GM18873 (cell line): ENCODE measurements at regions not wholly inside any gene's neighbourhood (a gene's known extent, or its start where the extent isn't known, plus 50 kb on each side); places are given as distances from the start of the nearest gene placed in this dataset.
"Not testable (repeated sequence)": the region's sequence is repeated elsewhere in the genome, so short reads cannot be mapped to it uniquely, and the experiment has no call there.

Source experiments
- ATAC-seq: cut with Tn5 transposase; IDR thresholded peaks from one replicate; pipeline ENCODE4 v1.9.1; 2021; ENCODE audit warnings: mild to moderate bottlenecking, moderate library complexity, moderate number of reproducible peaks; ENCODE audit not compliant: unreplicated experiment, low FRiP score

DNA sequence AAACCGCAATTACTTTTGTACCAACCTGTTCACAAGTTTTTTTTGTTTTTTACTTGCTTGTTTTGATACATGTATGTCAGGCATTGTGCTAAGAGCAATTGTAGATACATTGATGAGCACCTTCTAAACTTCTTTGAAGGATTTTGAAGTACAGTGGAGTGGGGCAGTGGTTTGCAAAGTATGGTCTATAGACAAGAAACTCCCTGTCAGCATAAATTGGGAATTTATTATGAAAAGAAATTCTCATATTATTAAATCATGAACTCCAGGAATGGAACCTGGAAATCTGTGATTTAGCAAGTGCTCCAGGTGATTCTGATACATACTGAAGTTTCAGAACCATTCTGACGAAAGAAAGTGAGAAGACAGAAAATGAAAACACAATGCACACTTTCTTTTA lies 733.4 kb downstream of the C4orf33 start:
- no peak for ATAC-seq

DNA sequence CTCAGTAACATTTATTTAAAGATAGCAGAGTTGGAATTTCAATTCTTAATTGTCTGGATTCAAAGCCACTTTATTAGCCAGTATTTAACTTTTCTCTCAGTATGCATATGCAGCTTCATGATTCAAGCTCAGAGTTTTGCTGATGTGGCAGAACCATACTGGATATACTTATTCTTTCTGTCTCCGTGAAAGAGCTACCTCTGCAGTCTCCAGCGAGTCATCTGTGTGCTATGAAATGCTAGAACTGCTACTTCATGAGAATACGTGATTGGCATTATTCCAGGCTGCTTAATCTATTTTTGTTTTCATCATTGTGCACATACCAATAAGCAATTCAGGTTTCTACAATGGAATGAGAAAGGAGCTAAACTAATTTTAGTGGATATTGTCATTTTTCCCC lies 743.7 kb downstream of the C4orf33 start:
- no peak for ATAC-seq

DNA sequence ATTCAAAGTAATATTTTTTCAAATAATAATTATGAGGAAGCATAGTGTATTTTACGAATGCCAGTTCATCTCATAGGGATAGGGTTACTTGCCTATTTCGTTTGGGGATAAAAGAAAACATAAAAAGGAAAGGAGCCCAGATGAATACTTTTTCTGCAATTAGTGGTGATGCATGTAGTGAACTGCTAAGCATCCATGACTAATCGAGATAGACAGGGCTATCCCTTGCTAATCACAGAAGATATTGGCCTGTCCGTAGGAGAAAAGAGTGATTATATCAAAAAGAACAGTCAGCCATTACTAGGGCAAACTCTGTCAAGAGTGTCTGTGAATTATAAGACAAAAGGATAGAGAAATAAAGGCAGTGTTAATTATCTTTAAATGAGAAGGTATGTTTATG lies 746.1 kb downstream of the C4orf33 start:
- no peak for ATAC-seq

DNA sequence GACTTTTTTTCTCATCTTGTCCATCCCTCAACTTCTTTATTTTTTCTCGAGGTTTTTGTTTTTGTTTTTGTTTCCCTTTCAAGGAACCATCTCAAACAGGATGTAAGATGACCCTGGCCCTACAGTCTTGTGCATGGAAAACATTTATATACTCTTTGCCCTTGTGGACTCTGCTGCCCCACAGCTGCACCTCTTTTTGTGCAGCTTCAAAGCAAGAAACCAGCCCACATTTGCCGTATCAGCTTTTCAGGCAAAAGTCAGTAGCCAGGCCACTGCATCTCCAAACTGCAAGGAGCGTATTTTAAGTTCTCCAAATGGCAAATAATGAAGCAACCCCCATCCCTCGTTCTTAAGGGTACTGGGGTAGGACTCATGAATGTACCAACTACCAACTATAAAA lies 756.5 kb downstream of the C4orf33 start:
- no peak for ATAC-seq

DNA sequence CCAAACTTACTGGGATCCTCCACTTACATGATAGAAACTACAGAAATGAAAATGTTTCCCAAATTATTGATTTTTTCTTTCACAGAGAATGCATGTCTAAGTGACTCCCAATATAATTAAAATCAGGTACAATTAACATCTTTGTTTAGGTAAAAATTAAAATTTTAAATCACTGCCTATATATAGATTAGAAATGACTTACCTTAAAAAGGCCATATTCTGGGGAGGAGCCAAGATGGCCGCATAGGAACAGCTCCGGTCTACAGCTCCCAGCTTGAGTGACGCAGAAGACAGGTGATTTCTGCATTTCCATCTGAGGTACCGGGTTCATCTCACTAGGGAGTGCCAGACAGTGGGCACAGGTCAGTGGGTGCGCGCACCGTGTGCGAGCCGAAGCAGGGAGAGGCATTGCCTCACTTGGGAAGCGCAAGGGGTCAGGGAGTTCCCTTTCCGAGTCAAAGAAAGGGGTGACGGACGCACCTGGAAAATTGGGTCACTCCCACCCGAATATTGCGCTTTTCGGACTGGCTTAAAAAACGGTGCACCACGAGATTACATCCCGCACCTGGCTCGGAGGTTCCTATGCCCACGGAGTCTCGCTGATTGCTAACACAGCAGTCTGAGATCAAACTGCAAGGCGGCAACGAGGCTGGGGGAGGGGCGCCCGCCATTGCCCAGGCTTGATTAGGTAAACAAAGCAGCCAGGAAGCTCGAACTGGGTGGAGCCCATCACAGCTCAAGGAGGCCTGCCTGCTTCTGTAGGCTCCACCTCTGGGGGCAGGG lies 757.9 kb downstream of the C4orf33 start:
- ATAC-seq, result not testable (repeated sequence)

DNA sequence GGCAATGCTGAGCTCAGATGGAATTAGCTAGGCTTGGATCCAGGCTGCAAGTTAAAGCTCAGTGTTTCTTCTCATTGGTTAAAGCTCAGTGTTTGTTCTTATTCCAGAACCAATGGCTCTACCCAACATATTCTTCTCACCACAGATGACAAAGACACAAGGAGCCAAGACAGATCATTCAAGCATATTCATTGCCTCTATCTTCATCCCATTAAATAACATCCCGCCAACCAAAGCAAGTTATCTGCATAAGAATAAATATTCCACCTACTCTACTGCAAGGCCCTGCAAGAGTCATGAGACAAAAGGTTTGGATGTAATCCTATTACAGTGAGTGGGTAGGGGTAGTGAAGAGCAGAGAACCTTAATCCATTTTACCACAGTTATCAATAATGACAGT lies 766.5 kb downstream of the C4orf33 start:
- ATAC-seq, result no peak

DNA sequence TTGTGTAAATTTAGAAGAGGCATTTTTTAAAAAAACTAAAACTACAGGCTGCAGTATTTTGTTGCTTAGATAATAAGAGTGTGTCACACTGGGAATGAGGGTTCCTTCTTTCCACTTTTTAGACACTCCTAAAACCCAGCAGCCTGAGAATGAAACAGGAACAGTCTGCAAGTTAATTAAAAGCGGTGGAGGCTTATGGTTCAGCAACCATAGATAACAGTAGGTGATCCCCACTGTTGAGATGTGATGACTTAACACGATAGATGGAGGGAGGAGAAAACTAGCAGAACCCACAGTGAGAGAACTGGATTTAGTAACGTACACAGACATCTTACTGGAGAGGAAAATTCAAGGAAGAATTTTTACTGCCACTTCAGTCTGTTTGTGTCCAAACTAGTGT lies 767.3 kb downstream of the C4orf33 start:
- ATAC-seq, result no peak

DNA sequence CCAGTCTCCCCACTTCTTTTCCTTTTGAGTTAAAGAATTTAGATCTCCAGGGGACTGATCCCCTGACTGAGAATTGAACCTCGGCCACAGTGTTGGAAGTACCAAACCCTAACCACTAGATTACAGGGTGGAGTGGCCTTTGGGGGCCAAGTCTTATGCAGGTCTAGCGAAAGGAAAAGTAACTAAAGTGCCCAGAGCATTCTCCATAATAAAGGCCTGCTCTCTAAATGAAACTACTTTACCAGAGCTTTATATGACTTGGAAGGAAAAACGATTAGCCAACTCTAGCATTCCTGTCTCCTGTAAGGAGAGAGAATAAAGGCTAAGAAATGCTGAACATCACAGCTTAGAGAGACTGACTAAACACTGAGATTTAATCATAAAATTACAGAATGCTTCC lies 788.0 kb downstream of the C4orf33 start:
- no peak for ATAC-seq

DNA sequence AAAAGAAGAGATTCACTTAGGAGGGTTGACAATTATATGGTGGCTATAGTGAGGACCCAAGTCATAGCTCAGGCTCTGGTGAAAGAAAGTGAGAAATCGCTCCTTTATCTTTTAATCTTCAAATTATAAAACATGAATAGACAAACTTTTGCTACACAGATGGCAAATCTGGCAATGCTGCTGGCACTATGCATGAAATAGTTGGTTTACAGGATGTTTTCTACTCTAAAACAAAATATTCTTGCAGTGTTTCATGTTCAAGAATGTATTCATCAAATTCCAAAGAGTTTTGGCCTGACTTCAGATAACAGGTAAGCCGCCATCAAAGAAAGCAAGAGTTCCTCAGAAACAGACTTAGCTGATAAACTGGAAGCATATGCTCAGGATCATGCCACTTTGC lies 801.2 kb downstream of the C4orf33 start:
- no peak for ATAC-seq

DNA sequence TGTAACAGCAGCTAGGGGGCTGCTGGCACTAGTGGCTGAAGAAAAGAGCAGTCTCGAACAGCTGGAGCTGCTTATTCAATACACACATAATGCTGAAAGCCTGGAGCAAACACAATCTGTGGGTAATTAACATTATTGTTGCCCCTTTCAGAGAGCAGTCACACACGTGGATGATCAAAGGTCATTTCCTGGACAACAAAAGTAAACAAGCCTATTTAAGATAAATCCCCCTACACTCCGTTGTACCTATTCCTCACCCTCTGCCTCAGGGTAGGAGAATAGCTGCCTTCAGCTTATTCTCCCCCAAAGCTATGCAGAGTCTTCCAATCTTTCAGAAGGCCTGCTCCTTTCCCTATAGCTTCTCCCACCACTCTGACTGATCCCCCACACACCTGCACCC lies 803.9 kb downstream of the C4orf33 start:
- ATAC-seq, result no peak

DNA sequence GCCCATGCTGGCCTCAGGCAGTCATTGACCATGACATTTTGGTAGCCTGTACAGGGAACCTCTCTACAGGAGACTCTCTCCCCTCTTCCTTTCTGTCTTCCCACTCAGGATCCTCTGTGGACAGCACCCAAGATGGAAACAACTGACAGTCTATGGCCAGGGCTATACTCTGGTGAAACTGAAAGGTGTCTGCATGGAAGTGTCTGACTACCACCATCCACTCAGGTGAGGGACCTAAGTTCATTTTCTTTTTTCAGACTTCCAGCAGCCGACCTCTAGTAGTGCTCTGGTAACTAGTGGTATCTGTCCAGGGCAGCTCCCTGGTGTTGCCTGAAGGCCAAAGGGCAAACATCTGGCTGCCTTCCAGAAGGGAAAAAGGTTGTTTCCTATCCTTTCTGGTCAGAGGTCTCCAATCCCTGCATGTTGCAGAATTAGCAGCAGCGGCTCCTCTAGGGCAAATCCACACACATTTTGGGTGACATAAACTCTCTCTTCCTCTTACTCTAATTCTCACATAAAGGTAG lies 804.5 kb downstream of the C4orf33 start:
- ATAC-seq, result no peak

DNA sequence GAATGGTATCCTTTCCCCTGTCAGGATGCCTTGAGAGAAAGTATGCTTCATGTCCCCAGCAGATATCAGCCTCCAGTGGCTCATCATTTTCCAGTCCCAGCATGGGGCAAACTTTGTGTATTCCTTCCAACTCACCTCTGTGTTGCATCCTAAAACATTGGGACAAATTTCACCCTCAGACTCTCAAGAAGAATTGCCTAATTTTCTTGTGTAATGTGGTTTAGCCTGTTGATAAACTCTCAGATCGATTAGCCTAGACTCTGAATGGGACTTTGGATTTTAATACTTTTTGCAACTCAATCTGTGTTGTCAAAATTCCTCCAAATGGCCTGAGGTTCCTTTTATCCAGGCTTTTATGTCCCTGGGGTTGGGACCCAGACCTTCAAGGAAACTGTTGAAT lies 805.3 kb downstream of the C4orf33 start:
- ATAC-seq, result no peak

DNA sequence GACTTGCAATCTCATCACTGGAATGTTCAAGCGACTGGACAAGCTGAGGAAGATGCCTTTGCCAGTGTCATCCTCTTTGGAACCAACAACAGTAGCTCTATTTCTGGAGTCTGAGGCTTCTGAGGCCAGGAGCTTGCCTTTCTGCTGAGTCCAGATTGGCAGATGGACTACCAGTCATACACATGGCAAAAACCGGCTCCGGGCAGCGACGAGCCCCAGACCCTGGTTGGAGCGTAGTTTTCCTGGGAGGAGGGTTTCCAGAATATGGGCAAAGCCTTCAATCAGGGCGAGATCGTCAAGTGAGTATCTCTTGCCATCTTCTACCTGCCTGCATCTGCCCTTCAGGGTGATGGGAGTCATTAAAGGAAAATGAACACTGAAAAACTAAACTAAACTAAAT lies 807.9 kb downstream of the C4orf33 start:
- no peak for ATAC-seq

DNA sequence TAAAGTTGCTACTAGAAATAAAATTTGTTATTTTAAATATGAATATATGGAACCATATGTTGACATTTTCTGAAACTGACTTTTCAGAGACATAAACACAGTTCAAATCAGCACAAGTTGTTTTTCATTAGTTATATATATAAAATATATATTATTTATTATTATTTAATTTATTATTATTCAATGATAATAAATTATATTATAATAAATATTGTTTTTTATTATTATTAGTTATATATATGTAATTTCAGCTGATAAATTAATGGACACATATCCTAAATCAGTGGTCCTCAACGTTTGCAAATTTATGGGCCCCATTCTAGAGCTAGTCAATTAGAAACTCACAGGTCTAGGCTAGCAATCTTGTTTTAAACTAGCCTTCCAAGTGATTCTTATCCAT lies 809.3 kb downstream of the C4orf33 start:
- no peak for ATAC-seq

DNA sequence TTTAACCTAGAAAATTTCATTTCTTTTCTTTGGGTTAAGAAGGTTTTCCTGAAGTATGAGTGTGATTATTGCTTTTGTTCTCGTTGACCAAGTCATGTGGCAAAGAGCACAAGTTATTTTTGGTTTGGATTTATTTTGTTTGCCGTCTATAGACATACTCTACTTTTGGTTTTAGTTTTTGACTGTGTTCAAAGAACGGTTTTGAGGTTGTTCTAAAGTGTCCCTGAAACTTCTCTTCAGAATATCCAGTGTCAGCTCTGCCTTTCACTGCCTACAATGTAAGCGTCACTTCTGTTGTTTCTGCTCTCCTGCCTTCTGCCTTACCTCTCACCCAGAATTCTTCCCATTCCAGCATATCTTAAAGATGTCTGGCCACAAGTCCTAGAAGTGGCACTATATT lies 812.2 kb downstream of the C4orf33 start:
- no peak for ATAC-seq

DNA sequence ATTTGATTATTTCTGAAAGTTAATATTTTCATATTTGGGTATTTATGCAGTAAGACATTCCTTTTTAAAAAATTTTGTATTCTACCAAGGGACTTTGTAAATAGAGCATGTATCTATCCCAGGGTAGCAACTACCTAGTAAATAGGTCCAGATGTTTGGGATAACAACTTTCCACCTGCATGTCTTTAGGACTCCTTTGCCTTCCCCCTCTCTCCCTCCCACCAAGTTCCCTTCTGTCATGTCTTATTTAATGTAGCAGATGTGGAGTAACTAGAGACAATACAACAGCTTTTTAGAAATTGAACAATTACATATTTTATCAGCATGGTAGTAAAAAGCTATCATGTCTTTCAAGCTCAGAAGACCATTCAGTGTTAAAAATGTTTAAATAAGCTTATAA lies 821.0 kb downstream of the C4orf33 start:
- no peak for ATAC-seq

DNA sequence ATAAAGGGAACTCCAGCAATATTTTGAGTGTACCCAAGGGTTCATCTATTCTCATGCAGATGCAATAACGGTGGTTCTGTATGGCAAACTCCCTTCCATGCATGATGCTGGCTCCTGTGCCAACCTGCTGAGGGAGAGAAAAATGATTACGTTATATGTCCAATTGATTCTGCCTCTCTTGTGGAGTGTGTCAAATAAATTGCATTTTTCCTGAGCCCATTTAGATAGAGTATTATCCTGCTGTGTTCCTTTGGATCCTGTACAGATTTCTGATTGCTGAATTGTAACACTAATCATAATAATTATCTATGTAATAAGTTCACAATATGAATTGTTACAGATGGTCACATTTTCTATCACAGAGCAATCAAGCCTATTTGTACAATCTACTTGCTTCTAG lies 821.7 kb downstream of the C4orf33 start:
- no peak for ATAC-seq

DNA sequence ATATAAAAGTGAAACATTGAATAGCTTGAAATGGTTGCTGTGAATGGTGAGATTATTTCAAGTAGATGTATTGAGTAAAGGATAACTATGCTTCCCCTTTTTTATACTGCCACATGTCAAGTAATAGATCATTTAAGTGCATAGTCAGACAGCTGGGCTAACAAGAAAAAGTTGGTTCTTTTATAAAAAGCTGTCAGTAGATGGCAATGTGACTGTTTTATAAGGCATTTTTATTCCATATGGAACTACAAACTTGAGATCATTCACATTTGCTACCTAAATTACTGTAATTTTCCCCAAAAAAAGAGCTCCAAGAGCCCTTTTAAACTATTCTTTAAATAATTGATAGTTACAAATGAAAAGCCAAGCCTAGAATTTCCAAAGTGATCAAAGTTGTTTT lies 831.0 kb downstream of the C4orf33 start:
- ATAC-seq, result no peak

DNA sequence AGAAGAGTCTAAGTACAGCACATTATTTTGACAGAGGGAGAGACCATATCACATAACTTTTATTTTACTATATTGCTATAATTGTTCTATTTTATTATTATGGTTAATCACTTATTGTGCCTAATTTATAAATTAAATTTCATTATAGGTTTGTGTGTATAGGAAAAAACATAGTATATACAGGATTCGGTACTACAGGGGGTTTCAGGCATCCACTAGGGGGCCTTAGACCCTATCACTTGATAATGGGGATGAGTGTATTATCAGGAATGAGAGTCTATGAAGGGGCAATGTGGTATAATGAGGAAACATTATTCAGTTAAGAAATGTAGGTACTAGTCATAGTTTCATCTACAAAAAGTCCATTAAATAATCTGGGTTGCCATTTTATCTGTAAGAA lies 833.1 kb downstream of the C4orf33 start:
- no peak for ATAC-seq

DNA sequence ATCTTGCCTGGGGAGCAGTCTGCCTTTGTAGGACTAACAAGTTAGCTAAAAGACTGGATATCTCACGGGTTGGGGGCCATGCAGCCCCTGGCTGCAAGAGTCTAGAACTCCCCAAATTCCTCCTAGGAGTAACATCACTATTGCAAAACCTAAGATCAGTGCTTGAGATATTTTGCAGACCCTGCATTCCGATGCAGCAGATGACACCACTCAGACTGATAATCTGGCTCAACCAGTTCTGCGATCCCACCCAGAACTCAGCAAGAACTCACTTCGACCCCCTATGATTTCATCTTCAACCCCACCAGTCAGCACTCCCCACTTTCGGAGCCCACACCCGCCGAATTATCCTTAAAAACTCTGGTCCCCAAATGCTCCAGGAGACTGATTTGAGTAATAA lies 834.0 kb downstream of the C4orf33 start:
- ATAC-seq, result no peak

DNA sequence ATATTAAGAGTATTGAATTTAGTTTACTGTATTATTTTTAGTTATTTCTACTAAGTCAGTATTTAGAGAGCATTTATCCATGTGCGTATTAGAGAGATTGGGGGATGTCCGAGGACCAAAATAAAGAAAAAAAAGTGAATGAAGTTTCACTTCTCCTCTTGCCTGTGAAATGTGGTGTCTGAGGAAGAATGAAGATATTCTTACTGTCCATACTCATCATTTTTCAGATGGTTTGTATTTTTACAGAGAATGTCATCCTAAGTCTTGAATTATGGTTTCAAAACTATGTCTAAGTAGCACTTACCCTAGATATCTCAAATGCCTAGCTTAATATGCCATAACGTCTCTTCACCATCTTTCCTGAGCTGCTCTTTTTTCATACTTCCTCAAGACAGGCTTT lies 854.3 kb downstream of the C4orf33 start:
- ATAC-seq, result no peak

DNA sequence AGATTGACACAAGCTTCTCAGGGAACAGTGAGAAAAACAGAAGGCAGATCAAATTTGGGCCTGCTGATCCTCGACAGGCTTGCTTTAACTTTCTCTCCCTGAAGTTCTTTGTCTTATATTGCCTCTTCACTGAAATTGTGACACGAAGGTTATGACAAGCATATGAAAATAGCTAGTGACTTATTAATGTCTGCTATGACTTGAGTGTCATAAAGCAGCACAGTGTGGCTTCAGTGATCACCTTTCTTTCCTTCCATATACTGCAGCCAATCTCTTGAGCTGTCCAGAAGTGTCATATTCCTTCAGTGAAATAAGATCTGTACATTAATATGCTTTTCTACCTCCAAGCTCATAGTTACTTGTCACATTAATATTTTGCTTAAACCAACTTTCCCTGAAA lies 870.2 kb downstream of the C4orf33 start:
- no peak for ATAC-seq

DNA sequence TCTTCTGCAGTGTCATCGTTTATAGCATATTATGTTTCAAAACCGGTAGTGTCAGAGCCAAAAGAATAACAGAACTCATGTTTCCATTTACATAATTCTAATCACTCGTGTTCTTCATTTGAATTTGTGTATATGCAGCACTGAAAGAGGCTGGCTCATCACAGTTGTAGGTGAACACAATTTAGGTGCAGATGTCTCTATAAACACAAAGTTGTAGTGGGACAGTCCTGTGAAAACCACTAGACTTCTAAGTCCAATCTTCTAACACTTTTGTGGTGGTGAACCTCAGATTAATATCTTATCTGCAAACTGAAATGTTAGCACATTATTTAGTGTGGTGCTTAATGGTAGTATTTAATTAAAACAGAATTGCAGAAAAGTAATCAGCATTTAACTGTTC lies 872.4 kb downstream of the C4orf33 start:
- ATAC-seq, result no peak
